GM23248 (cell line): ENCODE measurements at regions not wholly inside any gene's neighbourhood (a gene's known extent, or its start where the extent isn't known, plus 50 kb on each side); places are given as distances from the start of the nearest gene placed in this dataset.

ENCODE experiments used
- DNase-seq: peaks from one replicate; pipeline ENCODE4 v3.0.0-alpha.2; 2015
- H2AFZ ChIP-seq: fragments of 200-600 bp; sonication (generic); 2 replicates; pipeline ENCODE4 v1.6.1; 2016; ENCODE audit warnings: antibody characterized with exemption
- H3F3A ChIP-seq: fragments of 200-600 bp; sonication (generic); 2 replicates; pipeline ENCODE4 v1.6.1; 2016; ENCODE audit warnings: mild to moderate bottlenecking, antibody characterized with exemption, mixed run types; ENCODE audit not compliant: insufficient read depth
- H3K27ac ChIP-seq: fragments of 200-600 bp; sonication (generic); 2 replicates; pipeline ENCODE4 v1.5.1; 2016; ENCODE audit warnings: mild to moderate bottlenecking
- H3K27me3 ChIP-seq: fragments of 200-600 bp; sonication (generic); replicated peaks from 2 replicates; pipeline ENCODE4 v1.6.1; 2016; ENCODE audit warnings: mild to moderate bottlenecking; ENCODE audit not compliant: insufficient read depth
- H3K36me3 ChIP-seq: fragments of 200-600 bp; sonication (generic); 2 replicates; pipeline ENCODE4 v1.6.1; 2016; ENCODE audit warnings: low read depth, mild to moderate bottlenecking
- H3K4me1 ChIP-seq: fragments of 200-600 bp; sonication (generic); 2 replicates; pipeline ENCODE4 v1.6.1; 2016; ENCODE audit warnings: mild to moderate bottlenecking; ENCODE audit not compliant: insufficient read depth
- H3K4me2 ChIP-seq: fragments of 200-600 bp; sonication (generic); one replicate; pipeline ENCODE4 v1.6.1; 2016; ENCODE audit warnings: mild to moderate bottlenecking; ENCODE audit not compliant: unreplicated experiment
- H3K4me3 ChIP-seq: fragments of 200-600 bp; sonication (generic); 2 replicates; pipeline ENCODE4 v1.5.1; 2016; ENCODE audit warnings: mild to moderate bottlenecking
- H3K79me2 ChIP-seq: fragments of 200-600 bp; sonication (generic); 2 replicates; pipeline ENCODE4 v1.6.1; 2016; ENCODE audit warnings: mild to moderate bottlenecking; ENCODE audit not compliant: insufficient read depth
- H3K9ac ChIP-seq: fragments of 200-600 bp; sonication (generic); 2 replicates; pipeline ENCODE4 v1.6.1; 2016; ENCODE audit warnings: mild to moderate bottlenecking
- H3K9me2 ChIP-seq: fragments of 200-600 bp; sonication (generic); 2 replicates; pipeline ENCODE4 v1.6.1; 2016; ENCODE audit warnings: mixed run types, mild to moderate bottlenecking, moderate library complexity; ENCODE audit not compliant: insufficient read depth
- H3K9me3 ChIP-seq: fragments of 200-600 bp; sonication (generic); one replicate; pipeline ENCODE4 v1.6.1; 2017; ENCODE audit warnings: low read depth
- H4K20me1 ChIP-seq: fragments of 200-600 bp; sonication (generic); 2 replicates; pipeline ENCODE4 v1.6.0; 2016; ENCODE audit not compliant: insufficient read depth
- EZH2 ChIP-seq: fragments of 200-600 bp; sonication (generic); IDR thresholded peaks from 2 replicates; pipeline ENCODE4 v1.6.1; 2018; ENCODE audit warnings: antibody characterized with exemption, mild to moderate bottlenecking; ENCODE audit not compliant: insufficient read depth, poor library complexity, severe bottlenecking
- EZH2phosphoT487 ChIP-seq: fragments of 200-600 bp; sonication (generic); IDR thresholded peaks from 2 replicates; pipeline ENCODE4 v1.6.1; 2018; ENCODE audit warnings: antibody characterized with exemption, moderate library complexity, mild to moderate bottlenecking, low read depth; ENCODE audit not compliant: insufficient read depth
- WGBS, 2 experiments: methylation state at CpG; one replicate each; pipeline ENCODE4 v1.1.6; 2015 to 2017; ENCODE audit warnings: low lambda C conversion rate in 2 of 2, low coverage in 1 of 2; ENCODE audit errors: missing lambda C conversion rate in 2 of 2; 5-methylcytosine and 5-hydroxymethylcytosine counted together
- in situ Hi-C: fragments of 300-500 bp; cut with MboI; formaldehyde crosslinking; loops from 2 replicates; pipeline ENCODE4 v1.15.0; 2020

GRCh38 chr5:84696651-84697050 lies 312.0 kb upstream of the EDIL3 start:
- TF ChIP-seq EZH2 (no peak), EZH2phosphoT487 (no peak)

GRCh38 chr5:84695330-84695729 lies 310.6 kb upstream of the EDIL3 start:
- Histone ChIP-seq H3K9me3 (no peaks in the 10 kb centered on the region), H3K4me1 (no peaks in the 10 kb centered on the region), H3K9ac (no peak overlapping the region), H4K20me1 (no peaks in the 10 kb centered on the region), H3K27me3 (no peaks in the 10 kb centered on the region), H3F3A (no peaks in the 10 kb centered on the region), H2AFZ (no peak overlapping the region), H3K4me2 (no peak overlapping the region), H3K27ac (no peak overlapping the region), H3K9me2 (no peaks in the 10 kb centered on the region), H3K4me3 (no peak overlapping the region), H3K36me3 (no peaks in the 10 kb centered on the region), H3K79me2 (no peaks in the 10 kb centered on the region)
- WGBS, 2 experiments, result 15 to 22% methylated on average over 3 of the region's 3 CpGs
- no peak for TF ChIP-seq EZH2phosphoT487
- TF ChIP-seq EZH2, result no peak
- no peak for DNase-seq
- in situ Hi-C loops, result no loop called here

More at GRCh38 chr5:84696651-84697050, 312.0 kb upstream of the EDIL3 start:
- no peak for DNase-seq
- Histone ChIP-seq H3K9me2 (no peaks in the 10 kb centered on the region), H3K9me3 (no peaks in the 10 kb centered on the region), H3K4me1 (no peaks in the 10 kb centered on the region), H4K20me1 (no peaks in the 10 kb centered on the region), H3K4me2 (no peak overlapping the region), H3F3A (no peaks in the 10 kb centered on the region), H2AFZ (no peak overlapping the region), H3K4me3 (no peak overlapping the region), H3K79me2 (no peaks in the 10 kb centered on the region), H3K27me3 (no peaks in the 10 kb centered on the region), H3K27ac (no peak overlapping the region), H3K9ac (no peak overlapping the region), H3K36me3 (no peaks in the 10 kb centered on the region)
- in situ Hi-C loops, result no loop called here
- 10 to 14% methylated on average over 2 of the region's 2 CpGs for WGBS, 2 experiments

GRCh38 chr5:84693256-84693655 lies 308.6 kb upstream of the EDIL3 start:
- Histone ChIP-seq H3F3A (no peaks in the 10 kb centered on the region), H3K27me3 (no peaks in the 10 kb centered on the region), H3K9me2 (no peaks in the 10 kb centered on the region), H3K36me3 (no peaks in the 10 kb centered on the region), H3K9me3 (no peaks in the 10 kb centered on the region), H3K4me3 (no peak overlapping the region), H2AFZ (no peak overlapping the region), H3K27ac (no peak overlapping the region), H4K20me1 (no peaks in the 10 kb centered on the region), H3K79me2 (no peaks in the 10 kb centered on the region), H3K4me2 (no peak overlapping the region), H3K9ac (no peak overlapping the region), H3K4me1 (no peaks in the 10 kb centered on the region)
- TF ChIP-seq EZH2phosphoT487, result no peak
- TF ChIP-seq EZH2, result no peak
- DNase-seq, result no peak
- 13 to 15% methylated on average over 4 of the region's 4 CpGs for WGBS, 2 experiments
- in situ Hi-C loops, result no loop called here

GRCh38 chr5:84688566-84688965 lies 303.9 kb upstream of the EDIL3 start:
- Histone ChIP-seq H3K27me3 (no peaks in the 10 kb centered on the region), H3K27ac (no peak overlapping the region), H3K9ac (no peak overlapping the region), H3K79me2 (no peaks in the 10 kb centered on the region), H3K4me2 (no peak overlapping the region), H3K36me3 (no peaks in the 10 kb centered on the region), H3K9me2 (no peaks in the 10 kb centered on the region), H3F3A (no peaks in the 10 kb centered on the region), H3K4me3 (no peak overlapping the region), H2AFZ (no peak overlapping the region), H3K4me1 (no peaks in the 10 kb centered on the region), H4K20me1 (no peaks in the 10 kb centered on the region), H3K9me3 (no peaks in the 10 kb centered on the region)
- TF ChIP-seq EZH2 (no peak), EZH2phosphoT487 (no peak)
- in situ Hi-C loops, result no loop called here
- peak; percentile 1 for DNase-seq
- WGBS, 2 experiments, result 1 to 4% methylated on average over 3 of the region's 3 CpGs
